A172 (cell line): ENCODE measurements at regions not wholly inside any gene's neighbourhood (a gene's known extent, or its start where the extent isn't known, plus 50 kb on each side); places are given as distances from the start of the nearest gene placed in this dataset.
"Not testable (repeated sequence)": the region's sequence is repeated elsewhere in the genome, so short reads cannot be mapped to it uniquely, and the experiment has no call there.

Experiments used
- DNase-seq: peaks from one replicate; pipeline ENCODE4 v3.0.0-alpha.2; 2015; ENCODE audit warnings: low spot score

GRCh38 chr1:187836557-187836956 is 1007.8 kb downstream of the PLA2G4A start:
- no peak for DNase-seq

- DNase-seq: no peak
Measured at GRCh38 chr1:187837787-187838186, 1009.0 kb downstream of the PLA2G4A start.

- no peak for DNase-seq
Measured at GRCh38 chr1:187838335-187839293, 1009.9 kb downstream of the PLA2G4A start.

DNA sequence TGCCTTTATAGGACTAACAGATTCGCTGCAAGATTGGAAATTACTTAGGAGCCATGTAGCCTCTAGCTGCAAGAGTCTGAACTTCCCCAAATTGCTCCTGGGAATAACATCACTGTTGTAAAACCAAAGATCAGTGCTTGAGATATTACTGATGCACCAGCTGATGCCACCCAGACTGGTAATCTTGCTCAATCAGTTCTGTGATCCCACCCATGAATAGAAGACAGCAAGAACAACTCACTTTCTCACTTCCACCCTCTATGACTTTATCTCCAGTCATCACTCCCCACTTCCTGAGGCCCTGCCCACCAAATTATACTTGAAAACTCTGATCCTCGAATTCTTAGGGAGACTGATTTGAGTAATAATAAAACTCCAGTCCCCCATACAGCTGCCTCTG is 1011.1 kb downstream of the PLA2G4A start:
- peak; percentile 10 for DNase-seq

- DNase-seq: no peak
Measured at GRCh38 chr1:187840557-187840956, 1011.8 kb downstream of the PLA2G4A start.

GRCh38 chr1:187842406-187843165 is 1013.8 kb downstream of the PLA2G4A start:
- DNase-seq: peak; percentile 8

DNA sequence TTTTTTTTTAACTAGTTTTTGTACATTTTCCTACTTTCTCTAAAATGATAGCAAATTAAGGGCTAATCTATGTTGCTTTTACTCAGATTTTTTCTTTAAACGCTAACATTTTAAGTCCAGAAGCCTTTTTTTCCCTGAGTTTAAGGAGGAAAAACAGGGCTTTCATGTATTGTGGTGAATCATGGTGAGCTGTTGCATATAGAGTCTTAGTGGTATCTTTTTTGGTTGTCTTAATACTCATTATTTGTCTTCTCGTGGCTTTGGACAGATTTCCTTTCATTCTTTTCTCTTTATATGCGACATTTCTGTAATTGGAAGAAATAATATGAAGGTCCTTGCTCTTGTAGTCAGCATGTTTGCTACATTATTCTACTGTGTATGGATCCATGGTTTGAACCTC is 1015.6 kb downstream of the PLA2G4A start:
- DNase-seq: no peak

GRCh38 chr1:187847531-187847930 is 1018.8 kb downstream of the PLA2G4A start:
- DNase-seq: no peak

DNA sequence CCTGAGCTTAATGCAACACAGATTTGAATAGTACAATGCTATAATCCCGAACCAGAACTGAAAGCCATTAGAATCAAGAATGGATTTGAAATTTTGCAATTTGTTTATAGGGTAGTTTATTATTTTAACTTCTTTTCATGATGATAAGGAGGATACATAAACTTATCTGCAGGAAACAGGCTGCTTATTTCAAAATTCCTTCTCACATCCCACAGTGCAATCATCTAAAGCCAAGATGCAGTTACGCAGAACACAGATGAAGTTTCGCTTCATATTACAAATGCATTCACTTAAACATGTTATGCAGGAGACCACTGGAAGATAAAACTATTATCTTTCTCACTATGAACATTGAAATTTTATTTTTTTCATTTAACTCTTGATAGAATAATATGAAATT is 1019.6 kb downstream of the PLA2G4A start:
- no peak for DNase-seq

DNA sequence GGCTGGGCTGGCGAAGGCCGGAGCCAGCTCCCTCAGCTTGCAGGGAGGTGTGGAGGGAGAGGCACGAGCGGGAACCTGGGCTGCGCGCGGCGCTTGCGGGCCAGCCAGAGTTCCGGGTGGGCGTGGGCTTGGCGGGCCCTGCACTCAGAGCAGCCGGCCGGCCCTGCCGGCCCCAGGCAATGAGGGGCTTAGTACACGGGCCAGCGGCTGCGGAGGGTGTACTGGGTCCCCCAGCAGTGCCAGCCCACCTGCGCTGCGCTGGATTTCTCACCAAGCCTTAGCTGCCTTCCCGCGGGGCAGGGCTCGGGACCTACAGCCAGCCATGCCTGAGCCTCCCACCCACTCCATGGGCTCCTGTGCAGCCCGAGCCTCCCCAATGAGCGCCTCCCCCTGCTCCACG is 1021.4 kb downstream of the PLA2G4A start:
- not testable (repeated sequence) for DNase-seq

- DNase-seq: no peak
Measured at GRCh38 chr1:187853505-187853904, 1024.8 kb downstream of the PLA2G4A start.

GRCh38 chr1:187854457-187854856 is 1025.7 kb downstream of the PLA2G4A start:
- DNase-seq: no peak

- DNase-seq: no peak
Measured at GRCh38 chr1:187862506-187862905, 1033.8 kb downstream of the PLA2G4A start.

DNA sequence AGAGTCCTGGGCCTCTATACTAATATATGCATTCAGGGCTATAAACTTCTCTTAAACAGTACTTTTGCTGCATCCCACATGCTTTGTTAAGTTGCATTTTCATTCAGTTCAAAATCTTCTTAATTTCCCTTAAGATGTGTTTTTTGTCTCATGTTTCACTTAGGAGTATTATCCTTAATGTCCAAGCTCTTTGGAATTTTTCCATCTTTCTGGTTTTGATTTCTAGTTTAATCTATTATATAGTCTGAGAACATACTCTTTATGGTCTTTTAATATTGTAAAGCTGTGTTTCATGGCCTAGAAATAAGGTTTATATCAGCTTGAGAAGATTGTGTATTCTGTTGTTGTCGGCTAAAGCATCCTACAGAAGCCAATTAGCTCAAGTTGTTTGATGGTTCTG is 1041.8 kb downstream of the PLA2G4A start:
- DNase-seq: no peak

DNA sequence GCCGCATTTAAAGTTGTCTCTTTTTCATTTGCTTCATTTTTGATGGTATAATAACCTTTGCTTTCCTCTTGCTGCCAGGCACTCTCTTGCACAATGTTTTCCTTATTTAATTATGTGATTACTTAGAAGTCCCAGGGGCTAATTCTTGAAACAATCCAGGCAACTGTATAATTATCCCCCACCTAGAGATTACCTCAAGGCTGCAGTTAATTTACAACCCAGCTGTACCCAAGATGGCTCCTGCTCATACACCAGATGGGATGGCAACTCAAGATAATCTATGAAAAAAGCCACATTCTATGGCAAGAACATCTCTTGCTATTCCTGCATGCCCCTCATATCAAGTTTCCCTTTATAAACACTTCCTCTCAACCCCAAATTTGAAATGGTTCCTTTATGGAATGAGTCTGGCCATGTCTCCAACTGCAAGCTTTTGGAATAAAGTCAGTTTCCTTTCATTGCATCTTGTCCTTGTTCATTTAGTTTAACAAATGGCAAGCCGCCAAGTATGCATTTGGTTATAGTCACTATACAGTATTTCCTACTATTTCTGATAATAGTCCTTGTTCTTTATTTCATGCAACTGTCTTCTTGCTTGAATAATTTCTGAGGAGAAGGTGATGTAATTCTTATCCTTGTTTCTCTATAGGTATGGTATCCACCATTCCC is 1042.6 kb downstream of the PLA2G4A start:
- DNase-seq: no peak

DNA sequence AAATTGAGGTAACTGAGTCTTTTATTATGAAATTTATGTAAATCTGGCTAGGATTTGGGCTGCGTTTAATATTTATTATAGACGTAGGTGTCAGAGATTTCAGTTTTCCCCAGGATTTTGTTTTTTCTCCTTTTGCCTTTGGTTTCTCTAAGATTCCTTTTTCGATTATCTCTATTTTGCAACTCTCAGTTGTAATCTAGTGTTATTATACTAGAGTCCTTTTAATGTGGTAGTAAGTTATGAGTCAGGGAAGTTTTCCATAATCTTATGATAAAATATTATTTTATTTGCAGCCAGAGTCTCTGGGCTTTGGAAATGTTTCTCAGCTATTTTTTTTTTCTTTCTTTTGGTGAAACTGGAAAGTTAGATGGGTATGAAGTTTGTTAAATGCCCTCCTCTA is 1043.8 kb downstream of the PLA2G4A start:
- DNase-seq: no peak

DNA sequence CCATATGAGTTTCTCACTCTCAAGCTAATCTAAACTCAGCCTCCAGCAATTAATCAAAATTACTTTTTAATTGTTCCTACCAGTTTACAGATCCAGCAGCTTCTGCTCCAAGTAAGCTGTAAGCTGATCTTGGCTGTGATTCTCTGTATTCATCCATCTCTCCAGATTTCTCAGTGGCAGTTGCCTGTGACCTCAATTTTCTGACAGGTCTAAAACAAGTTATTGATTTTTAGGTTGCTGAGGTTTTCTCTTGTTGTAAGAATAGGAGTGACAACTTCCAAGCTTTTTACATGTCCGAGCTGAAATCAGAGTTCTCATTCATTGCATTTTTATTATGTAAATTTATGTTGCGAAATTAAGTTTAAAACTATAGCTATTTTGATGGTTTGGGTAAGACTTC is 1044.4 kb downstream of the PLA2G4A start:
- no peak for DNase-seq

GRCh38 chr1:187876775-187877174 is 1048.0 kb downstream of the PLA2G4A start:
- DNase-seq: no peak

GRCh38 chr1:187877220-187877619 is 1048.5 kb downstream of the PLA2G4A start:
- DNase-seq: no peak

DNA sequence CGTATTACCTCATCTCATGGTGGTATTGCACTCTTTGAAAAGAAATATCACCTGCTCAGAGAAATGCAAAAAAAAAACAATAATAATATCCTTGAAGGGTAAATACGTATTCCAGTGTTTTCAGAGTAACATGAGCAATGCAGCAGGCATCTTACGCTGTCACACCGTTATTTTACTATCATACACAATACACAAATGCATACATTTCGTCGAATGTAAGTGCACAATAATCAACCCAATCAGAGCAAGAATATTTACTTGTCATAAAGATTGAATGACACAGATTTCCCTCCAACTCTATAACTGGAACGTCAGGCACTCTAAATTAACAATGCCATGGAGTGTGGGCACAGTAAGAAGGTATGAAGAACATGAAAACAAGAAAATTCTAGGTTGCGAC is 1050.1 kb downstream of the PLA2G4A start:
- DNase-seq: no peak

- DNase-seq: no peak
Measured at GRCh38 chr1:187883356-187883755, 1054.6 kb downstream of the PLA2G4A start.

- DNase-seq: no peak
Measured at GRCh38 chr1:187891993-187892682, 1063.4 kb downstream of the PLA2G4A start.
